HG03469 (cell line): ENCODE measurements at regions not wholly inside any gene's neighbourhood (a gene's known extent, or its start where the extent isn't known, plus 50 kb on each side); places are given as distances from the start of the nearest gene placed in this dataset.

Source experiments
- ATAC-seq: cut with Tn5 transposase; IDR thresholded peaks from one replicate; pipeline ENCODE4 v1.9.1; 2021; ENCODE audit warnings: mild to moderate bottlenecking, moderate library complexity, moderate number of reproducible peaks; ENCODE audit not compliant: unreplicated experiment

DNA sequence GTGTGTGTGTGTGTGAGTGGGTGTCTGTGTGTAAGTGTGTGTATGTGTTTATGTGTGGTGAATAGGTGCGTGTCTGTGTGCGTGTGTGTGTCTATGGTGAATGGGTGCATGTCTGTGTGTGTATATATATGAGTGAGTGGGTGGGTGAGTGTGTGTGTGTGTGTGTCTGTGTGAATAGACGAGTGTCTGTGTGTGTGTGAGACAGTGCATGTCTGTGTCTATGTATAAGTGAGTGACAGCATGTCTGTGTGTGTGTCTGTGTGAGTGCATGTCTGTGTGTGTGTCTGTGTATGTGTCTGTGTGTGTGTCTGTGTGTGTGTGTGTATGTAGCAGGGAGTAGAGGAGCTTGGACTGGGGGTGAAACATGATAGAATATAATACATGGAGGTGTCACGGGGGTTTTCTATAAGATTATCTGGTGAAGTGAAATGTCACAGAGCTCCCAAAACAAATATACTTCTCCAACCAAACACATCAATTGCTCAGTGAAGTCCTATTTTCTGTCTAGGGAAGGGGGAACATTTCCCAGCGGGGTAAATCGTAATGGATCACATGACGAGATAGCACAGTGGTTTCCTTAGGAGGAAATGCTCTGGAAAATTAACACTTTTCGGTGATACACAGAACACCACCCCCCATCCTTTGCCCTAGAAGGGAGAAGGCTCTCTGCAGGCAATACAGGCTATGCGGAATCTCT is 723.3 kb upstream of the CELF2 start:
- ATAC-seq: no peak

DNA sequence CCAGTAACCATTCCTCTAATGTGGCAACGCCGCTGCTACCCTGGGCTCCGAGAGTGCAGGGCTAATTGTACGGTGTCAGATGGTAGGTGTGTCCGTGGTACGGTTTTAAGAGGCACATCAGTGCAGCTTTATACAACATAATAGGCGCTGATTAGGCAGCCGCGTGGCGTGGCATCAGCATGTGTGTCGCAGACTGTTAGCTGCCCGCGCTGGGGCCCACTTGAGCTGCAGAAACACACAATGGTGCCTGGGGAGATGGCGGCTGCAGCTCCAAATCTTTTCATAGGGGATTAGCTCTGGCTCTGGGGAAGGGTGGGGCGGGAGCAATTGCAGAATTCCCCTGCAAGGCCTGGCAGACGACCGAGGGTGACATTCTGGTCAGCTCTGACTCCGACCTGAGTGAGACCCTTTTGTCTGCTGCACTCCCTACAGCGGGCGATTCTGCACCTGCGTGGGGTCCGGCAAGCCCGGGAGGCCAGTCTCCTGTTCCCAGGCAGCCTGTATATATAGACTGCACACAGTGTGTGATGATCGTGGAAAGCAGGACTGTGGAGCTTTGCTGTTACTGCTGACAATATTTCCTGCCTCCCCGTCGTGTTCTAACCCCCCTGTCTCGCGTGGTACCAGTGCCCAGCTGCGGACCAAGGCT is 722.7 kb upstream of the CELF2 start:
- no peak for ATAC-seq

DNA sequence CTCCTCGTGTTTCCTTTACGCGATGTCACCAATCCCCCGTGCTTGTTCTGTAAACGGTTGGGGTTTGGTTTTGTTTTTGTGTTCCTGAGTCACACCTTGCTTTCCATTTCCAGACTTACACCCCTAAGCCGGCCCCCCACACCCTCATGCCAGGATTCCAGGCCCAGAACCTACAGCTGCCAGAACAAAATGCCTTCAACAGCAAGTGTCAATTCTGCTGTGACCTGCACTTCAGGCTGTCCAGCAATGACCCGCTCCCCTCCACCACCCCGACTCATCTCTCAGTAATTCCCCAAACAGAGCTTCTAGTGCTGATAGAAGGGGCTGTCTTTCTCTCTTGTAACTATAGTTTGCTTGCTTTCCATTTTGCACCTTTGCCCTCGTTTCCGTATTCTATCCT is 722.1 kb upstream of the CELF2 start:
- ATAC-seq: no peak

DNA sequence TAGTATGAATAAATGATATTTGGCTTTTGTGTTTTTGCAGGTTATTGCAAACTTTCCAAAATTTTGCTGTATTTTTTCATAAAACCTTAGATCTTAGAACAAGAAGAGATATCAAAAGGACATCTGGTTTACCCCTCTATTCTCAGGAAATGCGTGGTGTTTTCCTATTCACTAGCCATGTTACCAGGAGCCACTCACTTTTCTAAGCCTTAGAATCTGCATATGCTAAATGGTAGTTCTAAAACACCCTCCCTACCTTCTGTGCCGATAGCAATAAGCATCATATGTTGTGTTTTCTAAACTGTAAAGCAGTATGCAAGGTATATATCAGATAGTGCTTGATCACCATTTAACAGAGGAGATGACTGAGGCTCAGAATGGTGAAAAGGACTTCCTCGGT is 715.0 kb upstream of the CELF2 start:
- ATAC-seq: no peak

DNA sequence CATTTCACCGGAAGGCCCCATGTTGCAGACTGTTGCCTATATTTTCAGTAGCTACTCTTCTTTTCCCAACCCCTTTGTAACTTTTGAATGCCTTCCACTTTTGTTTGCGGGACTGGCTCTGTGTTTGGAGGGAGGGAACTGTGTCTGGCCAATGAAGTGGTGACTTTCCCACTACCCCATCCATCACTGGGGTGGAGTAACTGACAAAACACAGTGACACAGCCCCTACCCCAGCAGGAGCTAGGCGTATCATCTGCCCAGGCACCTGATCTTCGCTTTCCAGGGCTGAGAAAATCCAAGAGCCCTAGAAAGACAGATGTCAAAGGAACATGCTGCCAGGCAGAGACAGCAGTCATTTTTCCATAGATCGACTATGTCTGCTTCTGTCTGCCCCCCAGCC is 710.6 kb upstream of the CELF2 start:
- ATAC-seq: no peak

DNA sequence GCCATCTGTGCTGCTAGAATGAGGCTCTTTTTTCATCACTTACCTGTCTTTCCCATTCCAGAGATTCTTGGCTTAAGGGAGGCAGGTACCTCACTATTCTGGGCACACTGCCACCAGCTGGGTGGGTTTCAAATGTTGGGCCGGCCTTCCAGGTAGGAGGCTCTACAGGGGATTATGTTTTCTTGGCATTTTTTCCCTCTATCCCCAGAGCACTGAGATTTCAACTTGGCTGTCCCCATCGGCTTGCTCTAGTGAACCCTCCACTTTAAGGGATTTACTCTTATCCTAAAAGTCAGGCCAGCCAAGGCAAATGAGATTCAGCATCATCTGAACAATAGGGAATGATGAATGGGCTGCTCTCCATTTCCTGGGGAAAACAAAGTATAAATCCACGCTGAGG is 710.1 kb upstream of the CELF2 start:
- no peak for ATAC-seq

DNA sequence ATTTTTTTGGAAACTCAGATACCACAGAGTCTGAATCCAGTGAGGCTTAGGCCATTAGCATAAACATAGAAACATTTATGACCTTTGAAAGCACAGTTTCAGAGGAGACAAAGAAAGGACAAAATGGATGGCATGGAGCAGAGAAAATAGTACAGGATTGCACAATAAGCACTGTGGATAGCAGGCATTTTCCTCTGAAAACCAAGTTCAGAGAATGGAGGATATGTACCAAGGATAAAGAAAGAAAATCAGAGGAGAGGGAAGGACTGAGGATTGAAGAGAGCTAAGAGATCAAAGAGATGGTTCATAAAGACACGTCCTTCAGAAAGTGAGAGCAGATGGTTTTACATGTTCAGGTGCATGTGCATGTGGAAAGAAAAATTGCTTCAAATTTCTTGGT is 707.2 kb upstream of the CELF2 start:
- ATAC-seq: no peak

DNA sequence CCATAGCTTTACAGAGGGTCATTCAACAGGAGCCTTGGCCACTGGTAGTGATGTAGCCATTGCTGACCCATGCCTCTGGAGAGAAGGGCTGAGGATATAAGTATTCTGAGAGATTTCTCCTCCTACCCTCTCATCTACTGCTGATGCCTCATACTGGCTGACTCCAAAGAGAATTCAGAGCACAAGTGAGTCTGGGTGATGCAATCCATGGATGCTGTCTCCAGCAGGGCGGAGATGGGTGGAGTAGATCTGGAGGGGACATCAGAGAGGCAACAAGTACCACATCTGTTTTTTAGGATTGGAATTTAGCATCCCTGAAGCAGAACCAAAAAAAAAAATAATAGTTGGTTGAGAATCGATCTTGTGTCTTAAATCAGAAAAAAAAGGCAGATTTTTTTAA is 705.7 kb upstream of the CELF2 start:
- no peak for ATAC-seq

DNA sequence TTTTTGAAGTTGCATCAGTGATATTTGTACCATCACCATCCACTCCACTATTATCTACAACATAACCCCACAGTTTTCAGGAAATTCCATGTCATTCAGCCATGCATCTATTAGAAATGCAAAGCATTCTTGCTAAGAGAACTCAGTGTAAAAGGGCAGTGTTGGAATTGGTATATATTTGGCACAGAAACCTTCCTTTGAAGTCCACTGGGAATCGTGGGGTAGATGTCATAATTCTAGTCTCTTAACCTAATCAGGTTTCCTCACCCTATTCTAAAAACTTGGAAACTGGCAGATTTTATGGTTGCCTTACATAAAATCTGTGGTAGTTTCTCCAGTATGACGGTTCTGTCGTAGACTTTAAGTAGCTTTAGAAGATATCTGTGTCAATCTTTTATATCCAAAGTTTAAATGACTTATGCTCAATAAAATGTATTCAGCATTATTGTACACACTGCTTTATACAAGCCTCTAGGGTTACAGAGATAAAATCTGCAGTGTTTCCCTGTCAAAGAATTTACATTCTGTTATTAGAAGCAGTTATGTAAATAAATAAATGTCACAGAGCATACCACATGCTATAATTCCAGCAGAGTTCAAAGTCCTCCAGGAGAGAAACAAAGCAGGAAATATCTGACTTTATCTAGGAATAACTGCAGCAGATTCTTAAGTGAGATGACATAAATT is 704.4 kb upstream of the CELF2 start:
- no peak for ATAC-seq

DNA sequence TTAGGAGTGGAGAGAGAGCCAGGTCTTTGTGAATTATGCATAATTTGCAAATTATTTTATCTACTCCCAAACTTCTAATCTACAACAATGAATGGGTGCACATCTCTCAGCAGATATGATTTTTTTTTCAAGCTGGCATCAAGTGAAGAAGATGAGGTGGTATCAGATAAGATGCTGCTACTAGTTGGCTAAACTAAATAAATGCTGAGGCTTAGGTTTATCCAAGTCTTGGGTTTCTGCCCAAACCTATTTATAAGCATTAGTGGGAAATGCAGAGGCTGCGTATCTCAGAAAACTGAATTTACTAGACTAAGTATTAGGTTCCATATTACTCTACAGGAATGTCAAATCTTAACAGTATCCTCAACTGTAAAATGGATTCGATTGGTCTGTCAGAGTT is 703.0 kb upstream of the CELF2 start:
- ATAC-seq: no peak

DNA sequence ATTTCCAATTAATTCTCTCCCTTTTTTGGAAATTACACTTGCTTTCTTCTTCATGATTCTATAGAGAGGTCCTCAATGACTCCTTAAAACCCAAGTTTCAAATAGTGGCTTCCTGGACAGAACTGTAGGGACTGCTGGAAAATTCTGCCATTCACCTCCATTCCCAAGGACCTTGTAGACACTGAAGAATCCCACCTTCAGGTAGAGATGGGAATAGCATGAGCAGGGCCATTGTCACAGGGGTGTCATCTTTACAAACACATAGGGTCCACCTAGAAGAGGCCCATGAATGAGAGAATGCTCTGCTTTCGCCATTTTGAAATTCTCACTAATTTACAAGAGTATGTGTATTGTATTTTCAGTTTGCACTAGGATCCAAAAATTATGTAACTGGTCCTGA is 701.7 kb upstream of the CELF2 start:
- no peak for ATAC-seq

DNA sequence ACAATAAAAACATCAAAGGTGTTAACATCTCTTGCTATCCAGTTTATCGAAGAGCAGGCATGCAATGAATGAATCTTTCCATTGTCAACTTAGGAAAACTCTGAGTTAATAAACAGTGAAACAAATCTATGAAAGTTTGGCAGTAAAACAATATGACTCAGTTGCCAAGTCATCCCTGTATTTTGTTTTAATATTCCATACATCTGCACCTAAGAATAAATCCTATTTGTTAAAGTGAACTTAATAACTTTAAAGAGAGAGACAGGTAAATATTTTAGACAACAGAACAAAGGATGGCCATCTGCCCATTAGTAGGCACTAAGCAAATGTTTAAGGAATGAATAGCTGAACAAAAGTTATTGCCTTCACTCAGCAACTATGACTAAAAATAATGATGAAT is 700.5 kb upstream of the CELF2 start:
- ATAC-seq: no peak

DNA sequence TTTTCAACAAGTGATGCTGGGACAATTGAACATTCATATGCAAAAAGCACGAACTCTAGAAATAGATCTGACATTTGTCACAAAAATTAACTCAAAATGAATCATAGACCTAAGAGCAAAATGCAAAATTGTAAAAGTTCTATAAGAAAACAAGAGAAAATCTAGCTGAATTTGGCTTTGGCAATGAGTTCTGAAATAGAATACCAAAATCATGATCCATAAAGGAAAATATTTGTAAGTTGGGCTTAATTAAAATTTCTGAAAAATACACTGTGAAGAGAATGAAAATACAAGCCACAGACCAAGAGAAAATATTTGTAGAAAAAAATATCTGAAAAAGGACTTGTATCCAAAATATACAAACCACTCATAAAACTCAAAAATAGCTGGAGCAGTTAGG is 698.8 kb upstream of the CELF2 start:
- ATAC-seq: no peak

DNA sequence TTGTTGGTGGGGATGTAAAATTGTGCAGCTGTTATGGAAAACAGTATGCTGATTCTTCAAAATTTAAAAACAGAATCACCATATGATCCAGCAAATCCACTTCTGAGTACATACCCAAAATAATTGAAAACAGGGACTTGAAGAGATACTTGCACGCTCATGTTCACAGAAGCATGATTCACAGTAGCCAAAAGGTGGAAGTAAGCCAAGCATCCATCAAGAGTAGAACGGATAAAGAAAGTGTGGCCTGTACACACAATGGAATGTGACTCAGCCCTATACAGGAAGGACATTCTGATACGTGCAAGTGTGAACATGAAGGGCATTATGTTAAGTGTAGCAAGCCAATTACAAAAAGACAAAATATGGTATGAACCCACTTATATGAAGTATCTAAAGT is 696.7 kb upstream of the CELF2 start:
- no peak for ATAC-seq

DNA sequence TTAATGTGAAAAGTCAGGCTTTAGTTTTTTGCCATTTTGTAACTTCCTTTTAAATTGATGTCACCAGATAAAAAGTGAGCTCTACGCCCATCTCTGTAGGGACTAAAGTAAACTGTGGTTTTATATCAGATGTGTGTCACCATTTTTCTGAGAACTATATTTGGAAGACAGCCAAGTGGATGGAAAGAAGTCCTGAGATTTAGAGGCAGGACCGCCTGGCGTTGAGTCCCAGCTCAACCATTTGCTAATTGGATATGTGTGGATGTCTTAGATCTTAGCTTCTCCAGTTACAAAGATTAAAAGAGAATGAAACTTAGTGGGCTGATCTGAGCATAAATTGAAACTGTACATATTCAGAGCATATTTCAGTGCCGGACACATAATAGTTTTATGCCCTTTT is 691.6 kb upstream of the CELF2 start:
- no peak for ATAC-seq

DNA sequence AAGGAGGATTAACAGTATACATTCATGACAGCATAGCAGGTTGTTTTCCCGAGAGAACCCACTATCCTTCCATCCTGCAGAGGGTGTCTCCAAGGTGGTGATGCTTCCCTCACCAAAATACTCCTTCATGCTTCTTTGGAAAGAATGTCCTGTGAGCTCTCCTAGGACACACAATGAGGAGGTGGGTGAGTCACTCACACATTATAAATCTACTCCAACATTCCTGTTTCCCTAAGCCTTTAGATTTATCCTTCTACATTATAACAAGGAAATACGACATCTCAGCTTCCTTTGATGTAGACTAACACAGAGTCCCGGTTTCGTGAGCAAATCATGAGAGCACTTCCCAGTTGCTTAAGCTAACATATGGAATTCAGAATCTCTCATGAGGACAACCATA is 689.7 kb upstream of the CELF2 start:
- no peak for ATAC-seq

DNA sequence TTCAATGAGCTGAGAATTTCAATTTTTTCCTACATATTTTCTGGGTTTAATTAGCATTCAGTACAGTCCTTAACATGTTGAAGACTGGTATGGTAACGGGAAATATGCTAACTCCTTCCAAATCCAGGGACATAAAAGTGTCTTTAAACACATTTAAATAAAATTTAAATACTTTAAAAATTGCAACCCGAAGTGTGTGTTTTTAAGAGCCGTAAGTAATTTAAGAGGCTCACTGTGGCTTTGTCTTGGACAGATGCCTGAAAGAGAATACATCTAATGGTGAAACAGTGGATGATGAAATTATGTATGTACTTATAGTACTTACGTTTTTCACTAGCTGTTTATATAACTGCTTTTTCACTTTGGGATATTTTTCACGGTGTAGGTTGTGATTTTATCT is 687.3 kb upstream of the CELF2 start:
- no peak for ATAC-seq

DNA sequence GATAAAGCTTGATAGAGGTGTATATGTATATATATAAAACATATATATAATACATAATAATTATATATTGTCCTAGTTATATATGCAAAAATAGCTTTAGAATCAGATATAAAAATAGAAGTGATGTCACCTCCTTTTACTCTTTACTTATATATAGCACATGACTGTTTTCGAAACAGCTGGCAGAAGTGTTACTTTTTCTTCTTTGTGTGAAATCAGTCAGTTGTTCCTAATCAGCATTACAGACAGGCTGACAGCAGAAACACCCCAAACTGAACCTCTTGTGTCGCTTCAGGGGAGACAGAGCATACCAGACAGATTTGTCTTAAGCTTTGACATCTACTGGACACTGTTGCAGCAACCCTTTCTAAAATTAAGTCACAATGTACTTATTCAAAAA is 684.9 kb upstream of the CELF2 start:
- ATAC-seq: no peak

DNA sequence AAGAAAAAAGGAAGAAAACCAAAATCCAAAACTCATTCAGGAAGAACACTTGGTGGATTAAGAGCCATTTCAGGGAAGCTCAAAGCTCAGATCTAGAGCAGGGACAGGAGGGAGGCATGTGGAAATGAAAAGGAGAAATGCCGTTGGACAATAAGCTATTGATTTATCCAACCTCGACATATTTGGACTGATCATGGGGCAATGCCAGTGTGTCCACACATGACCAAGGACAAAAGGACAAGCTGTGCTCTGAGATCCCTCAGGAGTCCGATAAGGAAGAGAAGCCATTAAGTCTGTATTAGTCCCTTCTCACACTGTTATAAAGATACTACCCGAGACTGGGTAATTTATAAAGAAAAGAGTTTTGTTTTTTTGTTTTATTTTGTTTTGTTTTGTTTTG is 684.0 kb upstream of the CELF2 start:
- ATAC-seq: no peak

DNA sequence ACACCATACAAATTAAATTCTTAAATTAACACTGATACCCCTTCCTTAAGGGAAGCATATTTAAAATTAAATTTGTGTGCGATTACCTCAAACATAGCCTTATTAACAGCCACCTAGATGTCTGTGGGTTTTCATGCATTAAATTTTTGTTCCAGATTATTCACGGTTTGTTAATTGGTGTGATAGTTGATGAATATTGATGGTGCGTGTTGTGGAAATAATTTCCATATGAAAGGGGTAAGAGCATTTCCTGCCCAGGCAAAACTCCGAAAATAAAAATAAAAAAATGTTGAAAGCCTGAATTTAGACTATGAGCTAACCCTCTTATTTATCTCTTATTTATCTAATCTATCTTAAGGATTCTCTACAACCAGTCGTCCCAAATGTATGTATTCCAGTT is 679.3 kb upstream of the CELF2 start:
- no peak for ATAC-seq

DNA sequence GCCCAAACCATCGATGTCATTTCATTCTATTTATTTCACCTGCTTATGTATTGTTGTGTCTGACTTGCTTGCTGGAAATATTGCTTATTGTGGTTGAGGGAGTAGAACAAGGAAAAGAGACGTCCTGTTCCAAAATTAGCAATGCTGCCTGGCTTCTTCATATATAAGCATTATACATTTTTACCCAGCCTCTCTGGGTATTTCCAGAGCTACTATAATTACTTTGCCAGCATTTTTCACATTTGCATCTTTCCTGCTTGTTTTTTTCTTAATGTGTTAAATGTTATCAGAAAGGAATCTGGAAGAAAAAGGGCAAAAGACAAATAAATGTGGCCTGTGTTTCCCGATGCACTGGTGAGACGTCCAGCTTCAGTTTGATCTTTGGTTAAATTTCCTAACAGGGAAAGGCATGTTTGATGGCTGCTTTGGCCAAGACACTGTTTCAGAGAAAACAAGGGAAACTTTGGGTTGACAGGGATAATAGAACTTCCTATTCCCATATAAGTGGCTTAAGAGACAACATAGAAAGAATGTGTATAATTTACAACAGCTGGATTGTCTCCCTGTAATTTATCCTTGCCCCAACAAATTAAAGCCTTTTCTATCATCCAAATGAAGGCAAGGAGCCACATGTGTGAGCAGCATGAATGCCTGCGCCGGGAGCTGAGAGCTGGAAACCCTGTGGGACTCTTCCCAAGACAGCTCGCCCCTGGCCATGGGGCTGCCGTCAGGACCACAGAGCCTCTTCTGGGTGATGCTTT is 671.1 kb upstream of the CELF2 start:
- ATAC-seq: no peak

DNA sequence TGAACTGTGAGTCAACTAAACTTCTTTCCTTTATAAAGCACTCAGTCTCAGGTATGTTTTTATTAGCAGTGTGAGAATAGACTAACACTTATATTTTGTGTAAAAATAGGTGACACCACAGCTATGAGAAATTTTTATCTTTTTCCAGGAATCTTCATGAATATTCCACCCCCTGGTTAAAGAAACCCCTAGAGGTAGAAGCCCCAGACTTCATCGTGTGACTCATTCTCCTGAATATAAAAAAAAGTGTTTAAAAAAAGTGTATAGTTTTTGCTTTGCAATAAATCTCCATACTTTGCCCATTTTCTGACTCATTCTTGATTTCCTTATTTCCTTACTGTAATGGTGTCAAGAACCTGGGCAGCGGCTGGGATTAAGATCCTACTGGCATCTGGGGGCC is 667.6 kb upstream of the CELF2 start:
- no peak for ATAC-seq
